ENCODE measurements at regions not wholly inside any gene's neighbourhood (a gene's known extent, or its start where the extent isn't known, plus 50 kb on each side); places are given as distances from the start of the nearest gene placed in this dataset.

DNA sequence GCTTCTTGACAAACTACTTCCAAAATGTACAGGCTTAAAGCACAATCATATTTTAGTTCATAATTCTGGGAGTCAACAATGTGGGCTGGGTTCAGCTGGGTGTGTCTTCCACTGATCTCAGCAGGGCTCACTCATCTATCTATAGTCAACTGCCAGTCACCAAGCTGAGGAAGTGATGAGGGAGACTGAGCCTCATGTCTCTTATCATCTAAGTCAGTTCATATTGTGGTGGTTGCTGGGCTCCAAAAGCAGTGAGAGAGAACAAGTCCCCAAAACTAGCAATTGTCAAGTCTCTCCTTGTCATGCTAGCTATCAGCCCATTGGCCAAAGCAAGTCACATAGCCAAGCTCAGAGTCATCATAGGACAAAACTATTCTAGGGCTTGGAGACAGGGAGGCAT, 465.9 kb upstream of the ARID1B start:
- Histone ChIP-seq H3K27ac (no peak overlapping the region), H3K27me3 (replicated peaks) (no peaks in the 10 kb centered on the region), H3K4me3 (ENCODE audit: low read depth, low read length) (no peak overlapping the region), H3K36me3 (replicated peaks) (no peaks in the 10 kb centered on the region)
- TF ChIP-seq, protein P1, sequence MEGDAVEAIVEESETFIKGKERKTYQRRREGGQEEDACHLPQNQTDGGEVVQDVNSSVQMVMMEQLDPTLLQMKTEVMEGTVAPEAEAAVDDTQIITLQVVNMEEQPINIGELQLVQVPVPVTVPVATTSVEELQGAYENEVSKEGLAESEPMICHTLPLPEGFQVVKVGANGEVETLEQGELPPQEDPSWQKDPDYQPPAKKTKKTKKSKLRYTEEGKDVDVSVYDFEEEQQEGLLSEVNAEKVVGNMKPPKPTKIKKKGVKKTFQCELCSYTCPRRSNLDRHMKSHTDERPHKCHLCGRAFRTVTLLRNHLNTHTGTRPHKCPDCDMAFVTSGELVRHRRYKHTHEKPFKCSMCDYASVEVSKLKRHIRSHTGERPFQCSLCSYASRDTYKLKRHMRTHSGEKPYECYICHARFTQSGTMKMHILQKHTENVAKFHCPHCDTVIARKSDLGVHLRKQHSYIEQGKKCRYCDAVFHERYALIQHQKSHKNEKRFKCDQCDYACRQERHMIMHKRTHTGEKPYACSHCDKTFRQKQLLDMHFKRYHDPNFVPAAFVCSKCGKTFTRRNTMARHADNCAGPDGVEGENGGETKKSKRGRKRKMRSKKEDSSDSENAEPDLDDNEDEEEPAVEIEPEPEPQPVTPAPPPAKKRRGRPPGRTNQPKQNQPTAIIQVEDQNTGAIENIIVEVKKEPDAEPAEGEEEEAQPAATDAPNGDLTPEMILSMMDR (IDR thresholded peaks at IDR 0.05; ENCODE audit: low read depth, low read length, missing control alignments): no peak
- DNase-seq: no peak
- in situ Hi-C loops (cut with HindIII; ENCODE audit: low pct_ligation_motif_present, low sequenced_read_pairs): no loop called here

DNA sequence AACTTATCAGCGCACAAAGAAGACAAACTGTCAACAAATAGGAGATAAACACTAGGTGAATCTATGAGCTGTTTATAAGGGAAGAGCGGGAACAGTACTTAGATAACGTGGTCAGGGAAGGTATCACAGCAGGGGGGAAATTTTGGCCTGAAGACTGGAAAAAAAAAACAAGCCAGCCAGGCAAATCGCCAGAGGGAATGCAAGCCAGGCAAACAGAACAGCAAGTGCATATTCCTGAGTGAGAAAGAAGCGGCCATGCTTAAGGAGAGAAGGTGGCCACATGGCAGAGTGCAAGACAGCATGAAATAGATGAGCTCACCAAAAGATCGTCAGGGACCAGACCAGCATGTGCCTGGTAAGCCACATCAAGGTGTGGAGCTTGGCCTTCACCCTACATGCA, 466.5 kb upstream of the ARID1B start:
- TF ChIP-seq, protein P1 (IDR thresholded peaks at IDR 0.05; ENCODE audit: low read depth, low read length, missing control alignments): no peak
- no peak overlapping the region for H3K27ac ChIP-seq
- no peak for DNase-seq
- in situ Hi-C loops (cut with HindIII; ENCODE audit: low pct_ligation_motif_present, low sequenced_read_pairs): no loop called here
- no peaks in the 10 kb centered on the region for H3K36me3 ChIP-seq (replicated peaks)
- no peak overlapping the region for H3K4me3 ChIP-seq (ENCODE audit: low read depth, low read length)
- no peaks in the 10 kb centered on the region for H3K27me3 ChIP-seq (replicated peaks)

DNA sequence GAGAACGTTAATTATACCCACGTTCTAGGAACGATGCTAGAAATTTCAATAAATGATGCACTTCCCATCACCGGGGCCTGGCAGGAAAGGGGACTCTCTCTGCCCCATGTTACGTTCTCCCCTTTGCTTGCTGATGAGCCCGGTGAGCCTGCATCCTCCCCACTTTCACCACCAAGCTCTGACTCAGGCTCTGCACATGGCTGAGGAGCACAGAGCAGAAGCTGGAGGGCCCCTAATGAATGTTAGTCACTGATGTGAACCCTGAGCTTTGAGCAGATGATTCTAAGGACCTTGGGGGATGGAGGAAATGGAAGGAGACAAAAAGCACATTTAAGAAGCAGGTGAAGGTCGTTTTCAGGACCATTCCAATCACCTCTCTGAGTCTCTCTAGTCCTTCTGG, 468.2 kb upstream of the ARID1B start:
- in situ Hi-C loops (cut with HindIII; ENCODE audit: low pct_ligation_motif_present, low sequenced_read_pairs): no loop called here
- Histone ChIP-seq H3K4me3 (ENCODE audit: low read depth, low read length) (no peak overlapping the region), H3K36me3 (replicated peaks) (no peaks in the 10 kb centered on the region), H3K27me3 (replicated peaks) (no peaks in the 10 kb centered on the region), H3K27ac (no peak overlapping the region)
- TF ChIP-seq, protein P1 (IDR thresholded peaks at IDR 0.05; ENCODE audit: low read depth, low read length, missing control alignments): no peak
- no peak for DNase-seq

DNA sequence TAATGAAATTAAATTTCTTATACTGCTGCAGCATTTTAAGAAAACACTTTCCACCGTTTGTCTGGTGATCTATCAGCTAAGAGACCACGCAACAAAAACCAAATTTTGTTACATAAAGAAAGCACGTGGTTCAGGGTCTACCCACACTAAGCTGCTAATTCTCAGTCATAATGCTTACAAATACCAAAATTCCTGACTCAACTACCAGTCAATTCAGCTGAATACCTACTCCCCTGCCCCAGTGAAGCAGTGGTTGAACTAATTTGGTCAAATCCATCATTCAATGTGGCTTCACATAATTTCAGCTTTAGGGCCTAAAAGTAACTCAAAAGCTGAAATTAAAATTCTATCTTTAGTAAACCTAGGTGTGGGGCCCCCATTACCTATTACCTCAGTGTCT, 468.6 kb upstream of the ARID1B start:
- Histone ChIP-seq H3K27me3 (replicated peaks) (no peaks in the 10 kb centered on the region), H3K4me3 (ENCODE audit: low read depth, low read length) (no peak overlapping the region), H3K36me3 (replicated peaks) (no peaks in the 10 kb centered on the region), H3K27ac (no peak overlapping the region)
- TF ChIP-seq, protein P1 (IDR thresholded peaks at IDR 0.05; ENCODE audit: low read depth, low read length, missing control alignments): no peak
- DNase-seq: no peak
- in situ Hi-C loops (cut with HindIII; ENCODE audit: low pct_ligation_motif_present, low sequenced_read_pairs): no loop called here

DNA sequence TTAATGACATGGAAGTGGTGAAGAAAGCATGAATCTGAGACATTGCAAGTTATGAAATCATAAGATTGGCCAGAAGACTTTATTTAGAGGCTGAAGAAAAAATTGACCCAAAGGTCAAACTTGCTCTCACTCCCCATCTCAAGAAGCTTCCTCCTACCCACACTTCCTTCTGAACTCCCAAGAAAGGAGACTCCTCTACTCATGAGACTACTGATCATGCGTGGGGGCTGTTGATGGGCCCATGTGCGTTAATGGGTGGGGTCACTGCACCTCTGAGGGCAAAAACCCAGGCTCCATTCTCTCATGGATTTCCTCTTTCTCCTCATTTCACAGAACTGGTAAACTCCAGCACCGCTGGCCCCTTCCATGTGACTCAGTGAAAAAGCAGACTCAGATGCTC, 470.6 kb upstream of the ARID1B start:
- in situ Hi-C loops (cut with HindIII; ENCODE audit: low pct_ligation_motif_present, low sequenced_read_pairs): no loop called here
- DNase-seq: no peak
- TF ChIP-seq, protein P1 (IDR thresholded peaks at IDR 0.05; ENCODE audit: low read depth, low read length, missing control alignments): no peak

DNA sequence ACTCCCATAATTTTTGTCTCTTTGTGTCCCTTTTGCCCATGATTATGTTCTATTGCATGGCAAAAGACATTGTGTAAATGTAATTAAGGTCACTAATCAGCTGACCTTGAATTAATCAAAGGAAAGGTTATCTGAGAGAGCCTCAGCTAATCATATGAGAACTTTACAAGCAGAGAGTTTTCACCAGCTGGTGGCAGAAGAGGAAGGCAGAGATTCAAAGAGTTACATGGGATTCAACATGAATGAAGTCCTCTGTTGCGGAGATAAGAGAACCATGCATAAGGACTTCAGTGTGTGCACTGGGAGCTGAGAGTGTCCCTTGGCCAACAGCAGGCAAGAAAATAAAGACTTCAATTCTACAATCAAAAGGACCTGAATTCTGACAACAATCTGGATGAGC, 494.1 kb upstream of the ARID1B start:
- Histone ChIP-seq H3K4me3 (ENCODE audit: low read depth, low read length) (no peak overlapping the region), H3K36me3 (replicated peaks) (no peaks in the 10 kb centered on the region), H3K27ac (no peak overlapping the region), H3K27me3 (replicated peaks) (no peaks in the 10 kb centered on the region)
- TF ChIP-seq, protein P1 (IDR thresholded peaks at IDR 0.05; ENCODE audit: low read depth, low read length, missing control alignments): no peak
- in situ Hi-C loops (cut with HindIII; ENCODE audit: low pct_ligation_motif_present, low sequenced_read_pairs): no loop called here
- no peak for DNase-seq

More for the DNA sequence above, 470.6 kb upstream of the ARID1B start:
- H3K4me3 ChIP-seq (ENCODE audit: low read depth, low read length): no peak overlapping the region
- H3K27me3 ChIP-seq (replicated peaks): no peaks in the 10 kb centered on the region
- H3K36me3 ChIP-seq (replicated peaks): no peaks in the 10 kb centered on the region
- H3K27ac ChIP-seq: no peak overlapping the region
